Smooth muscle cell (in vitro differentiated cells): ENCODE measurements at regions not wholly inside any gene's neighbourhood (a gene's known extent, or its start where the extent isn't known, plus 50 kb on each side); places are given as distances from the start of the nearest gene placed in this dataset.
"Not testable (repeated sequence)": the region's sequence is repeated elsewhere in the genome, so short reads cannot be mapped to it uniquely, and the experiment has no call there.

Experiments
- DNase-seq: peaks from one replicate; lab custom pipeline; 2025; ENCODE audit not compliant: unreplicated experiment; lab: John Stamatoyannopoulos, UW
- H2AFZ ChIP-seq: fragments of 200-600 bp; sonication (generic); 2 replicates; pipeline ENCODE4 v1.6.0; 2016; ENCODE audit warnings: antibody characterized with exemption, low read depth, mild to moderate bottlenecking
- H3F3A ChIP-seq: fragments of 200-600 bp; sonication (generic); 2 replicates; pipeline ENCODE4 v1.6.0; 2017; ENCODE audit warnings: antibody characterized with exemption, low read depth
- H3K27ac ChIP-seq: fragments of 200-600 bp; sonication (generic); 2 replicates; pipeline ENCODE4 v1.5.1; 2016; ENCODE audit warnings: low read depth, mild to moderate bottlenecking
- H3K27me3 ChIP-seq: fragments of 200-600 bp; sonication (generic); 2 replicates; pipeline ENCODE4 v1.6.1; 2016; ENCODE audit warnings: low read depth, mild to moderate bottlenecking
- H3K36me3 ChIP-seq: fragments of 200-600 bp; sonication (generic); 2 replicates; pipeline ENCODE4 v1.5.1; 2016; ENCODE audit warnings: low read depth
- H3K4me1 ChIP-seq: fragments of 200-600 bp; sonication (generic); 2 replicates; pipeline ENCODE4 v1.5.1; 2016; ENCODE audit warnings: low read depth
- H3K4me2 ChIP-seq: fragments of 200-600 bp; sonication (generic); 2 replicates; pipeline ENCODE4 v1.6.0; 2016; ENCODE audit warnings: mild to moderate bottlenecking
- H3K4me3 ChIP-seq: fragments of 200-600 bp; sonication (generic); 2 replicates; pipeline ENCODE4 v1.5.1; 2016; ENCODE audit warnings: mild to moderate bottlenecking
- H3K79me2 ChIP-seq: fragments of 200-600 bp; sonication (generic); 2 replicates; pipeline ENCODE4 v1.6.0; 2016; ENCODE audit warnings: low read depth, mild to moderate bottlenecking
- H3K9ac ChIP-seq: fragments of 200-600 bp; sonication (generic); 2 replicates; pipeline ENCODE4 v1.6.0; 2016; ENCODE audit warnings: low read depth
- H3K9me3 ChIP-seq: fragments of 200-600 bp; sonication (generic); replicated peaks from 2 replicates; pipeline ENCODE4 v1.5.1; 2016; ENCODE audit warnings: low read depth
- H4K20me1 ChIP-seq: fragments of 200-600 bp; sonication (generic); 2 replicates; pipeline ENCODE4 v1.6.0; 2016; ENCODE audit warnings: low read depth
- WGBS: methylation state at CpG from one replicate; pipeline ENCODE4 v1.1.7; 2016; ENCODE audit warnings: low lambda C conversion rate; 5-methylcytosine and 5-hydroxymethylcytosine counted together
- TF ChIP-seq, protein P1 (sequence below): fragments of 200-600 bp; sonication (generic); IDR thresholded peaks from 2 replicates; pipeline ENCODE4 v1.5.1; 2017; ENCODE audit warnings: borderline replicate concordance, mild to moderate bottlenecking, antibody characterized with exemption; ENCODE audit not compliant: insufficient read depth, poor library complexity, severe bottlenecking

DNA sequence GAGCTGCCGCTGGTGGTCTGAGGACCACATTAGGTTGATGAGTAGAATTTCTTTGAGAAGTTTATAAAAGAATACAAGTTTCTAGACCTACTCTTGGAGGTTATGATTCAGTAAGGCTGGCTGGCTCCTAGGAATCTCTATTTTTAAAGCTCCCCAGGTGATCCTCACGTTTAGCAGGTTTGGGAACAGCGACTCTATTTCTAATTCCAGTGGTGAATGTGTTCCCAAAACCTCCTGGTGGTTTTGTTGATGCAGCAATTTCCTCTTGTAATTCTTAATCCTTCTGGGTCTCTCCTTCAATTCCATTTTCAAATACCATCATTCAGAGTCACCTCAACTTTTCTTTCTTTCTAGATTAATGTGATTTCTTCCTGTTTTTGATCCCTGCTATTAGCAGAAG, 215.9 kb upstream of the RFX3 start:
- no peaks in the 10 kb centered on the region for H3K27me3 ChIP-seq
- no peaks in the 10 kb centered on the region for H3K79me2 ChIP-seq
- no peak overlapping the region for H3K9ac ChIP-seq
- H3K4me3 ChIP-seq, result no peak overlapping the region
- H3K36me3 ChIP-seq, result no peaks in the 10 kb centered on the region
- peak overlapping the region; percentile 20 for H2AFZ ChIP-seq
- no peak for DNase-seq
- TF ChIP-seq, protein P1, sequence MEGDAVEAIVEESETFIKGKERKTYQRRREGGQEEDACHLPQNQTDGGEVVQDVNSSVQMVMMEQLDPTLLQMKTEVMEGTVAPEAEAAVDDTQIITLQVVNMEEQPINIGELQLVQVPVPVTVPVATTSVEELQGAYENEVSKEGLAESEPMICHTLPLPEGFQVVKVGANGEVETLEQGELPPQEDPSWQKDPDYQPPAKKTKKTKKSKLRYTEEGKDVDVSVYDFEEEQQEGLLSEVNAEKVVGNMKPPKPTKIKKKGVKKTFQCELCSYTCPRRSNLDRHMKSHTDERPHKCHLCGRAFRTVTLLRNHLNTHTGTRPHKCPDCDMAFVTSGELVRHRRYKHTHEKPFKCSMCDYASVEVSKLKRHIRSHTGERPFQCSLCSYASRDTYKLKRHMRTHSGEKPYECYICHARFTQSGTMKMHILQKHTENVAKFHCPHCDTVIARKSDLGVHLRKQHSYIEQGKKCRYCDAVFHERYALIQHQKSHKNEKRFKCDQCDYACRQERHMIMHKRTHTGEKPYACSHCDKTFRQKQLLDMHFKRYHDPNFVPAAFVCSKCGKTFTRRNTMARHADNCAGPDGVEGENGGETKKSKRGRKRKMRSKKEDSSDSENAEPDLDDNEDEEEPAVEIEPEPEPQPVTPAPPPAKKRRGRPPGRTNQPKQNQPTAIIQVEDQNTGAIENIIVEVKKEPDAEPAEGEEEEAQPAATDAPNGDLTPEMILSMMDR, result no peak
- peaks cover 5% of the 10 kb centered on the region for H3F3A ChIP-seq
- no peak overlapping the region for H3K4me2 ChIP-seq
- no peaks in the 10 kb centered on the region for H4K20me1 ChIP-seq
- H3K4me1 ChIP-seq, result no peaks in the 10 kb centered on the region
- no peaks in the 10 kb centered on the region for H3K9me3 ChIP-seq
- 74% methylated on average over 3 of the region's 3 CpGs for WGBS
- no peak overlapping the region for H3K27ac ChIP-seq

DNA sequence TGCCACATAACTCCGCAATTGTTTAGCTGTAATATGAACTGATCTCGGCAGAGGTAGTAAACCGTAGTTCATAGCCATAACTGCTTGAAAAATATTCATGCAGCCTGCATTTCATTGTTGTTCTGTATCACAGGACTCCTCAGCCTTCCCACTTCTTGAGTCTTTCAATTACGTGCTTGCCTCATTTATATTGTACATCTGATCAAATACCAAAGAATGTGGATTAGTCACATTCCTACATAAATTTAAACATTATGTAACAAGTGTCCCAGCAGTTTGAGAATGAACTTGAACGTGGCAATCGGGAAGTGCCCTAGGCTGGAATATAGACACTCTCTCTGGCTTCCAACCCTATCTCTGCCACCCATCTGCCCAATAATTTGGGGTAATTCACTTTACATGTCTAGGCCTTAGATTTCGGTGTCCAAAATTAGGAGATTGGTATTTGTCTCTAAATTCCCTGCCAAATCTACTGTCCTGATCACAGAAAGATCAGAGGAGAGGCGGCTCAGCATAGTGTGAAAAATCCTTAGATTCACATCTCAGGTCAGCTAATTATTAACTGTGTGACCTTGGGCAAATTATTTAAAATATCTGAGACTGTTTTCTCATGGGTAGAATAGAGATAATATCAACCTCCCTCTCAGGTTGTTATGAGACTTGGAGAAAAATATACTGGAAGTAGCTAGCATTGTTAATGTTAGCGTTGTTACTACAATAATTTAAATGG, 215.1 kb upstream of the RFX3 start:
- H3K4me2 ChIP-seq, result no peak overlapping the region
- H3K79me2 ChIP-seq, result no peaks in the 10 kb centered on the region
- H3K27ac ChIP-seq, result no peak overlapping the region
- no peaks in the 10 kb centered on the region for H4K20me1 ChIP-seq
- 80% methylated on average over 9 of the region's 9 CpGs for WGBS
- no peaks in the 10 kb centered on the region for H3K36me3 ChIP-seq
- H3K9ac ChIP-seq, result no peak overlapping the region
- no peaks in the 10 kb centered on the region for H3K9me3 ChIP-seq
- H3K4me3 ChIP-seq, result no peak overlapping the region
- TF ChIP-seq, protein P1, result no peak
- H3K27me3 ChIP-seq, result no peaks in the 10 kb centered on the region
- H2AFZ ChIP-seq, result no peak overlapping the region
- H3F3A ChIP-seq, result peaks cover 2% of the 10 kb centered on the region
- DNase-seq, result no peak
- H3K4me1 ChIP-seq, result no peaks in the 10 kb centered on the region

DNA sequence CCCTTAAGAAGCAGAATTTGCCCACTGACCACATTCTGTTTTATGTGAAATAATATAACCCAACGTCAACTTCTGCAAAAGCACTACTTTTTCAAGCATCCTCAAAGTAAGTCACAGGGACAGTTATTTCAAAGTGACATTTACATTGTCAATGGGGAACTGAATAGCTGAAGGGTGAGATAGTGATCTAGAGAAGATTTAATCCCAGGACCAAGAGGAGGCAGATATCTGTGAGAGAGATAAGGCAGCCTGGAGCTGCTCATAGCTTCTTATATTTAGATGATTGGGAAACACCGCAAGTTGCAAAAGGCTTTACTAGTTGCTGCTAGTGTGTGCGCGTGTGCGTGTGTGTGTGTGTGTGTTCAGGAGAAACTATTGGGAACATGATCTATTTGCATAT, 210.4 kb upstream of the RFX3 start:
- peak overlapping the region; percentile 8 for H3K4me2 ChIP-seq

DNA sequence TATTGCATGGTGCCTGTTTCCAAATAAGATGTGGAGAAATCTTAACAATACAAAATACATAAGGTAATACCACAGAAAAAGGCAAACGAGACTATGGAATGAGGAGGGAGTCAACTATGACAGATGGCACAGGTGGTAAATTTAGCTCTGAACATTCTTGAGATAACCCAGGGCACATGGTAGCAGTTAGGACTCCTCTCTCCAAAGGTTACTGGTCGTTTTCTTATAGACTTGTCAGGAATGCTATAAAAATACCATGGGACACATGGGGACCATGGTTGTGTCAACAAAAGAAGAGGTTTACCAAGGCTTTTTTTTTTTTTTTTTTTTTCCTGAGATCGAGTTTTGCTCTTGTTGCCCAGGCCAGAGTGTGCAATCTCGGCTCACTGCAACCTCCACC, 209.4 kb upstream of the RFX3 start:
- H4K20me1 ChIP-seq, result no peaks in the 10 kb centered on the region
- TF ChIP-seq, protein P1, result no peak
- H3K27me3 ChIP-seq, result no peaks in the 10 kb centered on the region
- H3K4me3 ChIP-seq, result no peak overlapping the region
- no peak overlapping the region for H2AFZ ChIP-seq
- no peaks in the 10 kb centered on the region for H3K79me2 ChIP-seq
- no peak overlapping the region for H3K4me2 ChIP-seq
- 74% methylated on average over 4 of the region's 4 CpGs for WGBS
- DNase-seq, result no peak
- H3K36me3 ChIP-seq, result no peaks in the 10 kb centered on the region
- H3K27ac ChIP-seq, result no peak overlapping the region
- H3K4me1 ChIP-seq, result peaks cover 13% of the 10 kb centered on the region
- no peak overlapping the region for H3K9ac ChIP-seq
- no peaks in the 10 kb centered on the region for H3F3A ChIP-seq
- H3K9me3 ChIP-seq, result no peaks in the 10 kb centered on the region

More for the DNA sequence above, 210.4 kb upstream of the RFX3 start:
- peaks cover 13% of the 10 kb centered on the region for H3K4me1 ChIP-seq
- WGBS, result 49% methylated on average over 5 of the region's 5 CpGs
- no peak overlapping the region for H3K9ac ChIP-seq
- H3K36me3 ChIP-seq, result no peaks in the 10 kb centered on the region
- no peak overlapping the region for H3K27ac ChIP-seq
- DNase-seq, result no peak
- no peak overlapping the region for H2AFZ ChIP-seq
- H3K79me2 ChIP-seq, result no peaks in the 10 kb centered on the region
- no peaks in the 10 kb centered on the region for H3F3A ChIP-seq
- H3K9me3 ChIP-seq, result no peaks in the 10 kb centered on the region
- H4K20me1 ChIP-seq, result no peaks in the 10 kb centered on the region
- TF ChIP-seq, protein P1, result no peak
- H3K4me3 ChIP-seq, result no peak overlapping the region
- H3K27me3 ChIP-seq, result no peaks in the 10 kb centered on the region

DNA sequence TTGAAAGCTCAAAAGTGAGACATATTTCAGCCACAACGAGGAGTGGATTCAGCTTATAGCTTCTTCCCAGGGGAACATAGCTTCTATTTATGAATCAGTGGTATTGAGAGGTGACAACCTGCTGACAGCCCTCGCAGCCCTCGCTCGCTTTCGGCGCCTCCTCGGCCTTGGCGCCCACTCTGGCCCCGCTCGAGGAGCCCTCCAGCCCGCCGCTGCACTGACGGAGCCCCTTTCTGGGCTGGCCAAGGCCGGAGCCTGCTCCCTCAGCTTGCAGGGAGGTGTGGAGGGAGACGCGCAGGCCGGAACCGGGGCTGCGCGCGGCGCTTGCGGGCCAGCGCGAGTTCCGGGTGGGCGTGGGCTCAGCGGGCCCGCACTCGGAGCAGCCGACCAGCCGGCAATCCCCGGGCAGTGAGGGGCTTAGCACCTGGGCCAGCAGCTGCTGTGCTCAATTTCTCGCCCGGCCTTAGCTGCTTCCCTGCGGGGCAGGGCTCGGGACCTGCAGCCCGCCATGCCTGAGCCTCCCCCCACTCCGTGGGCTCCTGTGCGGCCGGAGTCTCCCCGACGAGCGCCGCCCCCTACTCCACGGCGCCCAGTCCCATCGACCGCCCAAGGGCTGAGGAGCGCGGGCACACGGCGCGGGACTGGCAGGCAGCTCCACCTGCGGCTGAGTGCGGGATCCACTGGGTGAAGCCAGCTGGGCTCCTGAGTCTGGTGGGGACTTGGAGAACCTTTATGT, 207.9 kb upstream of the RFX3 start:
- H3K4me1 ChIP-seq, result peaks cover 13% of the 10 kb centered on the region
- 97% methylated on average over 47 of the region's 56 CpGs for WGBS
- not testable (repeated sequence) for H2AFZ ChIP-seq, H3K27me3 ChIP-seq, H3K79me2 ChIP-seq, H3K4me3 ChIP-seq, H3K27ac ChIP-seq, DNase-seq, H3K9me3 ChIP-seq, H3K9ac ChIP-seq, H4K20me1 ChIP-seq, H3K4me2 ChIP-seq, H3F3A ChIP-seq, H3K36me3 ChIP-seq
